Keratinocyte (primary cell): ENCODE measurements at regions not wholly inside any gene's neighbourhood (a gene's known extent, or its start where the extent isn't known, plus 50 kb on each side); places are given as distances from the start of the nearest gene placed in this dataset.

Experiments
- DNase-seq: peaks from one replicate; pipeline ENCODE4 v3.0.0-alpha.2; 2011; ENCODE audit warnings: low read depth, missing footprints, low spot score
- FAIRE-seq: peaks from 2 replicates; lab custom pipeline; 2011; peaks lifted over from hg19 to GRCh38; lab: Jason Lieb, UNC
- H2AFZ ChIP-seq: 2 replicates; pipeline ENCODE4 v1.6.0; 2012; ENCODE audit warnings: low read length, control low read depth, inconsistent platforms; ENCODE audit not compliant: control insufficient read depth
- H3K27ac ChIP-seq: 2 replicates; pipeline ENCODE4 v1.5.1; 2011; ENCODE audit warnings: low read length; ENCODE audit not compliant: control insufficient read depth, insufficient read depth
- H3K27me3 ChIP-seq: 3 replicates; pipeline ENCODE4 v1.6.0; 2011; ENCODE audit warnings: low read length; ENCODE audit not compliant: control insufficient read depth, insufficient read depth; ENCODE audit errors: extremely low read depth
- H3K36me3 ChIP-seq, 2 experiments: 2 replicates in 1 of 2; 3 replicates in 1 of 2; pipeline ENCODE4 v1.5.1; 2011; ENCODE audit warnings: low read length in 2 of 2, mild to moderate bottlenecking in 1 of 2; ENCODE audit not compliant: control insufficient read depth in 2 of 2, insufficient read depth in 2 of 2; ENCODE audit errors: extremely low read depth in 1 of 2
- H3K4me1 ChIP-seq: 3 replicates; pipeline ENCODE4 v1.5.1; 2011; ENCODE audit warnings: low read length; ENCODE audit not compliant: control insufficient read depth, insufficient read depth; ENCODE audit errors: extremely low read depth
- H3K4me2 ChIP-seq: 3 replicates; pipeline ENCODE4 v1.6.0; 2011; ENCODE audit warnings: low read depth, low read length; ENCODE audit not compliant: control insufficient read depth, insufficient read depth; ENCODE audit errors: extremely low read depth
- H3K4me3 ChIP-seq, 3 experiments: fragments of 200-600 bp in 1 of 3; sonication (generic) in 1 of 3; 2 replicates in 2 of 3; 3 replicates in 1 of 3; pipeline ENCODE4 v1.5.1; 2011 to 2016; ENCODE audit warnings: low read length in 3 of 3, mild to moderate bottlenecking in 3 of 3, control low read depth in 2 of 3, inconsistent platforms in 1 of 3, low read depth in 1 of 3, mixed read lengths in 1 of 3, mixed run types in 1 of 3, moderate library complexity in 1 of 3; ENCODE audit not compliant: control insufficient read depth in 2 of 3, insufficient read depth in 2 of 3; ENCODE audit errors: extremely low read depth in 1 of 3
- H3K79me2 ChIP-seq: 2 replicates; pipeline ENCODE4 v1.6.0; 2012; ENCODE audit warnings: low read length; ENCODE audit not compliant: control insufficient read depth, insufficient read depth
- H3K9ac ChIP-seq: 3 replicates; pipeline ENCODE4 v1.6.0; 2011; ENCODE audit warnings: low read length; ENCODE audit not compliant: control insufficient read depth, insufficient read depth; ENCODE audit errors: extremely low read depth
- H3K9me1 ChIP-seq: 3 replicates; pipeline ENCODE4 v1.6.0; 2011; ENCODE audit warnings: low read length; ENCODE audit not compliant: control insufficient read depth, insufficient read depth; ENCODE audit errors: extremely low read depth
- H3K9me3 ChIP-seq: 2 replicates; pipeline ENCODE4 v1.5.1; 2012; ENCODE audit warnings: low read depth, low read length; ENCODE audit not compliant: control insufficient read depth
- H4K20me1 ChIP-seq: 3 replicates; pipeline ENCODE4 v1.6.0; 2011; ENCODE audit warnings: low read length; ENCODE audit not compliant: control insufficient read depth, insufficient read depth; ENCODE audit errors: extremely low read depth
- EZH2 ChIP-seq: IDR thresholded peaks from one replicate; pipeline ENCODE4 v1.6.1; 2012; ENCODE audit warnings: inconsistent platforms, mild to moderate bottlenecking, low read length, moderate library complexity
- dilution Hi-C: fragments of 300-500 bp; cut with MboI; formaldehyde crosslinking; loops from one replicate; pipeline ENCODE4 v1.7.0; 2020; ENCODE audit warnings: low sequenced_read_pairs; ENCODE audit not compliant: extremely low pct_ligation_motif_present
- TF ChIP-seq, protein P1 (sequence below), 3 experiments: IDR thresholded peaks in 1 of 3; conservative IDR thresholded peaks in 1 of 3; optimal IDR thresholded peaks in 1 of 3; 2 replicates in 2 of 3; 3 replicates in 1 of 3; pipeline versions ENCODE3 to v1.5.1; 2011; ENCODE audit warnings: low read length in 3 of 3, mild to moderate bottlenecking in 3 of 3, moderate library complexity in 2 of 3, control low read depth in 1 of 3, inconsistent platforms in 1 of 3; ENCODE audit not compliant: insufficient read depth in 2 of 3; ENCODE audit errors: extremely low read depth in 1 of 3

DNA sequence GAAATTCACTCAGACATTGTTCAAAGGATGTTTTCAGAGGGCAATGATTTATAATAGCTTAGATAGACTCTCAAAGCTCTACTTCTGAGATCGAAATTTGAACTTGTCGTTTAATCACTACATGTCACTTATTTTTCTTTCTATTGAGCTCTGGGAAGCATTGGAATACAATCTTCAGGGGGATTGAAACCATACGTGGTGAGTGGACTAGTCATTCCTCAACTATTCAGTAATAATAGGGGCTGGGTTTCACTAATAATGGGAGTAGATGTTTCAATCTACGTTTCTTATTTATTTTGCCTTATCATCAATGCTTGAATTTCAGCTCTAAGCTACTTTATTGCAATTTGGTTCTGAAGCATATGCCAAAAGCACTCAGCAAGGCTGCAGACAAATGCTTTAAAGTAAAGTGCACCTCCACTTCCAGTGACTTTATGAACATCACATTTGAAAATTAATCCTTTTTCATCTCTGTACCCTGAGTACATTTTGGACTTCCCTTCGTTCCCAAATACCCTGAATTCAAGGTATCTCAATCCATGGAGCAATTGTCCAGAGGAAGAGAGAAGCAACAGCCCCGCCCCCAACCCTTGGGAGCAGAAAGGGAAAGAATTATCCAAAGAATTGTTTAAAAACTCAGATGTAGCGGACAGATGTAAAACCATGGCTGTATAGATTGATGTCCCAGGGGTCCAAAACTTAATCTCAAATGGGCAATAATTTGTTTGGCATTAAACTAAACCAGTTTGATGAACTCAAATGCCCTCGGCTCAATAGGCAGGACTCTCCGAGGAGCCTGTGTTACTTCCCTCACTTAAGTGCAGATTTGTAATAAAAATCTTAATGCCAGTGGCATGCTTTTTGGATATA lies 68.1 kb downstream of the HFE start:
- no peaks in the 10 kb centered on the region for H3K36me3 ChIP-seq
- no peaks in the 10 kb centered on the region for H3K9me3 ChIP-seq
- H3K27me3 ChIP-seq = no peaks in the 10 kb centered on the region
- TF ChIP-seq, protein P1, sequence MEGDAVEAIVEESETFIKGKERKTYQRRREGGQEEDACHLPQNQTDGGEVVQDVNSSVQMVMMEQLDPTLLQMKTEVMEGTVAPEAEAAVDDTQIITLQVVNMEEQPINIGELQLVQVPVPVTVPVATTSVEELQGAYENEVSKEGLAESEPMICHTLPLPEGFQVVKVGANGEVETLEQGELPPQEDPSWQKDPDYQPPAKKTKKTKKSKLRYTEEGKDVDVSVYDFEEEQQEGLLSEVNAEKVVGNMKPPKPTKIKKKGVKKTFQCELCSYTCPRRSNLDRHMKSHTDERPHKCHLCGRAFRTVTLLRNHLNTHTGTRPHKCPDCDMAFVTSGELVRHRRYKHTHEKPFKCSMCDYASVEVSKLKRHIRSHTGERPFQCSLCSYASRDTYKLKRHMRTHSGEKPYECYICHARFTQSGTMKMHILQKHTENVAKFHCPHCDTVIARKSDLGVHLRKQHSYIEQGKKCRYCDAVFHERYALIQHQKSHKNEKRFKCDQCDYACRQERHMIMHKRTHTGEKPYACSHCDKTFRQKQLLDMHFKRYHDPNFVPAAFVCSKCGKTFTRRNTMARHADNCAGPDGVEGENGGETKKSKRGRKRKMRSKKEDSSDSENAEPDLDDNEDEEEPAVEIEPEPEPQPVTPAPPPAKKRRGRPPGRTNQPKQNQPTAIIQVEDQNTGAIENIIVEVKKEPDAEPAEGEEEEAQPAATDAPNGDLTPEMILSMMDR (optimal IDR thresholded peaks at IDR 0.05 in 1 of 3, IDR thresholded peaks at IDR 0.05 in 1 of 3, conservative IDR thresholded peaks at IDR 0.05 in 1 of 3; ENCODE audit: extremely low read depth in 1 of 3, insufficient read depth in 2 of 3, low read length in 3 of 3) = no peak
- no peak for TF ChIP-seq EZH2
- H2AFZ ChIP-seq = peak overlapping the region; percentile 88
- no peak for DNase-seq
- no peak for FAIRE-seq
- H3K79me2 ChIP-seq = peaks cover 8% of the 10 kb centered on the region
- H3K9ac ChIP-seq = peak overlapping the region; percentile 95
- H4K20me1 ChIP-seq = no peaks in the 10 kb centered on the region
- peak overlapping the region; percentile 98 for H3K4me2 ChIP-seq
- H3K4me3 ChIP-seq = peak overlapping the region; percentile 3 to 90 (median 90)
- H3K4me1 ChIP-seq = peaks cover 34% of the 10 kb centered on the region
- dilution Hi-C loops = no loop called here
- no peaks in the 10 kb centered on the region for H3K9me1 ChIP-seq
- peak overlapping the region; percentile 96 for H3K27ac ChIP-seq

DNA sequence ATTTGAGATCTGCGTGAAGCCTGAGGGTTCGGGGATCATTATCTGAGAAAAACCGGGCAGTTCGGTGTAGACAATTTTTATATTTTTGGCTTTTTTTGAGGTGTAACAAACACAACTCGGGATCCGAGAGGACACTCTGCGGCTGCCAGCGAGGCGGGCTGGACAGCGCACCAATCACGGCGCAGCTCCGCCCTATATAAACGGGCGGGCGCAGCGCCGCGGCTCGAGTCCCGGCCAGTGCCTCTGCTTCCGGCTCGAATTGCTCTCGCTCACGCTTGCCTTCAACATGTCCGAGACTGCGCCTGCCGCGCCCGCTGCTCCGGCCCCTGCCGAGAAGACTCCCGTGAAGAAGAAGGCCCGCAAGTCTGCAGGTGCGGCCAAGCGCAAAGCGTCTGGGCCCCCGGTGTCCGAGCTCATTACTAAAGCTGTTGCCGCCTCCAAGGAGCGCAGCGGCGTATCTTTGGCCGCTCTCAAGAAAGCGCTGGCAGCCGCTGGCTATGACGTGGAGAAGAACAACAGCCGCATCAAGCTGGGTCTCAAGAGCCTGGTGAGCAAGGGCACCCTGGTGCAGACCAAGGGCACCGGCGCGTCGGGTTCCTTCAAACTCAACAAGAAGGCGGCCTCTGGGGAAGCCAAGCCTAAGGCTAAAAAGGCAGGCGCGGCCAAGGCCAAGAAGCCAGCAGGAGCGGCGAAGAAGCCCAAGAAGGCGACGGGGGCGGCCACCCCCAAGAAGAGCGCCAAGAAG lies 69.0 kb downstream of the HFE start:
- no peak for TF ChIP-seq EZH2
- TF ChIP-seq, protein P1 (optimal IDR thresholded peaks at IDR 0.05 in 1 of 3, IDR thresholded peaks at IDR 0.05 in 1 of 3, conservative IDR thresholded peaks at IDR 0.05 in 1 of 3; ENCODE audit: extremely low read depth in 1 of 3, insufficient read depth in 2 of 3, low read length in 3 of 3) = no peak
- peak overlapping the region; percentile 88 for H2AFZ ChIP-seq
- peak overlapping the region; percentile 53 to 90 (median 90) for H3K4me3 ChIP-seq
- no peaks in the 10 kb centered on the region for H3K9me3 ChIP-seq
- H3K4me2 ChIP-seq = peak overlapping the region; percentile 98
- no peaks in the 10 kb centered on the region for H4K20me1 ChIP-seq
- peaks cover 8% of the 10 kb centered on the region for H3K79me2 ChIP-seq
- H3K36me3 ChIP-seq = no peaks in the 10 kb centered on the region
- DNase-seq (no peak), FAIRE-seq (no peak)
- no peaks in the 10 kb centered on the region for H3K27me3 ChIP-seq
- H3K9ac ChIP-seq = peak overlapping the region; percentile 95
- H3K9me1 ChIP-seq = no peaks in the 10 kb centered on the region
- peaks cover 34% of the 10 kb centered on the region for H3K4me1 ChIP-seq
- peak overlapping the region; percentile 96 for H3K27ac ChIP-seq
- dilution Hi-C loops = no loop called here
